ENCODE measurements at regions not wholly inside any gene's neighbourhood (a gene's known extent, or its start where the extent isn't known, plus 50 kb on each side); places are given as distances from the start of the nearest gene placed in this dataset.

DNA sequence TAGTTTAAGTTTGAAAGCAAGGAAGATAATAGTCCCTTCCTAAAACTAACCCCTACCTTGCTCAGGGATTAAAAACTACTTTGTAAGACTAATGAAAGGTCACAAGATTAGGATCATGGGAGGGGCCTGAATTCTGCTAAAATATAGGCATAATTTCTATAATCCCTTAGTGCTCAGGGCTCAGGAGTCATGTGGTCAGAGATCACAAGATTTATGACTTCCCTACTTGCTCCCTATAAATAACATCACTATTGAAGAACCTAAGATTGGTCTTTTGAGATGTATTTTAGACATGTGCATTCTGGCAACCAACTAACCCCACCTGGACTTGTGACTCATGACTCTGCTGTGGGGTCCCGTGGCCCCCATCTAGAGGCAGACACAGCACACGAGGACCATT lies 81.1 kb downstream of the STMND1 start:
- Histone ChIP-seq H3K79me1 (ENCODE audit: low read depth, low read length) (no peaks in the 10 kb centered on the region), H3K14ac (ENCODE audit: insufficient read length) (no peak overlapping the region), H3K23ac (ENCODE audit: insufficient read length) (no peak overlapping the region), H2AK5ac (ENCODE audit: low read depth, low read length) (no peak overlapping the region), H2BK120ac (replicated peaks; ENCODE audit: low read depth, low read length) (no peak overlapping the region), H4K8ac (ENCODE audit: extremely low read depth, insufficient read depth, low read length) (no peak overlapping the region), H2BK12ac (ENCODE audit: low read depth, low read length) (no peak overlapping the region), H3K18ac (ENCODE audit: extremely low read depth, low read length) (no peak overlapping the region), H2BK15ac (ENCODE audit: low read length) (no peak overlapping the region), H2BK20ac (ENCODE audit: low read length) (no peak overlapping the region), H3K4me2 (ENCODE audit: insufficient read depth in 1 of 2, low read depth in 2 of 2, low read length in 2 of 2) (no peak overlapping the region), H3K9me3 (ENCODE audit: insufficient read depth in 2 of 2, low read depth in 1 of 2, low read length in 1 of 2) (no peaks in the 10 kb centered on the region), H3K36me3 (ENCODE audit: control insufficient read depth in 2 of 4, insufficient read depth in 4 of 4, low read length in 3 of 4) (no peaks in the 10 kb centered on the region), H4K91ac (replicated peaks; ENCODE audit: insufficient read length, low read length) (no peak overlapping the region), H2BK5ac (ENCODE audit: low read depth, low read length) (no peak overlapping the region), H4K20me1 (replicated peaks in 1 of 2; ENCODE audit: control insufficient read depth in 1 of 2, insufficient read depth in 2 of 2, low read length in 2 of 2) (no peaks in the 10 kb centered on the region), H3K4ac (replicated peaks; ENCODE audit: insufficient read length, low read depth, low read length) (no peak overlapping the region), H3K79me2 (ENCODE audit: control insufficient read depth in 1 of 2, insufficient read depth in 2 of 2, low read length in 2 of 2) (no peaks in the 10 kb centered on the region), H3K9ac (replicated peaks in 1 of 4; ENCODE audit: extremely low read depth in 1 of 4, low read depth in 3 of 4, low read length in 3 of 4) (no peak overlapping the region), H3K27me3 (replicated peaks in 1 of 4; ENCODE audit: control insufficient read depth in 3 of 4, extremely low read depth in 1 of 4, insufficient read depth in 3 of 4, low read length in 3 of 4) (no peaks in the 10 kb centered on the region), H3K4me1 (replicated peaks in 1 of 4; ENCODE audit: control insufficient read depth in 3 of 4, insufficient read depth in 4 of 4, low read length in 3 of 4) (no peaks in the 10 kb centered on the region; a peak in 1 of 7 replicates), H3K56ac (replicated peaks; ENCODE audit: insufficient read length, low read depth, low read length) (no peak overlapping the region), H3K23me2 (ENCODE audit: low read depth, low read length) (no peaks in the 10 kb centered on the region), H4K5ac (ENCODE audit: insufficient read length, low read depth, low read length) (no peak overlapping the region), H3K27ac (ENCODE audit: low read depth, low read length) (no peak overlapping the region), H3K4me3 (ENCODE audit: extremely low read depth in 1 of 4, insufficient read depth in 2 of 4, low read depth in 3 of 4, low read length in 4 of 4) (no peak overlapping the region), H2AFZ (ENCODE audit: low read length) (no peak overlapping the region)
- TF ChIP-seq HDAC6 (IDR thresholded peaks at IDR 0.05; ENCODE audit: low read depth, low read length) (no peak), SIX5 (IDR thresholded peaks at IDR 0.05; ENCODE audit: low read depth, low read length) (no peak), CREB1 (IDR thresholded peaks at IDR 0.05) (no peak), EP300 (IDR thresholded peaks at IDR 0.05; ENCODE audit: borderline replicate concordance in 1 of 2, low read depth in 2 of 2, low read length in 2 of 2) (no peak), CBX8 (IDR thresholded peaks at IDR 0.05; ENCODE audit: borderline replicate concordance, low read depth, low read length) (no peak), POLR2AphosphoS5 (IDR thresholded peaks at IDR 0.05; ENCODE audit: low read depth, low read length) (no peak), RBBP5 (IDR thresholded peaks at IDR 0.05; ENCODE audit: borderline replicate concordance, low read depth, low read length) (no peak), TAF1 (IDR thresholded peaks at IDR 0.05; ENCODE audit: low read depth, low read length) (no peak), BACH1 (IDR thresholded peaks at IDR 0.05; ENCODE audit: low read length) (no peak), RAD21 (IDR thresholded peaks at IDR 0.05 in 1 of 2, conservative IDR thresholded peaks at IDR 0.05 in 1 of 2; ENCODE audit: low read depth in 2 of 2, low read length in 2 of 2) (no peak), RFX5 (IDR thresholded peaks at IDR 0.05; ENCODE audit: borderline replicate concordance, low read depth, low read length) (no peak)
- DNase-seq (ENCODE audit: low read depth in 1 of 2, low spot score in 2 of 2) (no peak), FAIRE-seq (no peak)
- ChIA-PET POLR2A (ENCODE audit: partially characterized antibody) (no interaction called here), CTCF (ENCODE audit: partially characterized antibody) (no interaction called here)
- WGBS, 2 experiments (ENCODE audit: extremely low coverage in 1 of 2, insufficient coverage in 1 of 2, insufficient read length in 1 of 2, insufficient replicate concordance in 2 of 2, low coverage in 1 of 2, low lambda C conversion rate in 2 of 2, missing lambda C conversion rate in 1 of 2), result 89% methylated on average over 2 of the region's 2 CpGs; no CpG with 5 or more reads in 1 of the 2 experiments
